EH (cell line): ENCODE measurements at regions not wholly inside any gene's neighbourhood (a gene's known extent, or its start where the extent isn't known, plus 50 kb on each side); places are given as distances from the start of the nearest gene placed in this dataset.
"Not testable (repeated sequence)": the region's sequence is repeated elsewhere in the genome, so short reads cannot be mapped to it uniquely, and the experiment has no call there.

Source experiments
- DNase-seq: peaks from one replicate; pipeline ENCODE4 v3.0.0-alpha.2; 2015; ENCODE audit warnings: low read depth

- no peak for DNase-seq
Measured at GRCh38 chr2:239548965-239549595, 148.3 kb upstream of the HDAC4 start.

GRCh38 chr2:239548451-239548871, 147.6 kb upstream of the HDAC4 start:
- no peak for DNase-seq

GRCh38 chr2:239547140-239547539, 146.3 kb upstream of the HDAC4 start:
- DNase-seq, result not testable (repeated sequence)

GRCh38 chr2:239546541-239546940, 145.7 kb upstream of the HDAC4 start:
- no peak for DNase-seq

DNA sequence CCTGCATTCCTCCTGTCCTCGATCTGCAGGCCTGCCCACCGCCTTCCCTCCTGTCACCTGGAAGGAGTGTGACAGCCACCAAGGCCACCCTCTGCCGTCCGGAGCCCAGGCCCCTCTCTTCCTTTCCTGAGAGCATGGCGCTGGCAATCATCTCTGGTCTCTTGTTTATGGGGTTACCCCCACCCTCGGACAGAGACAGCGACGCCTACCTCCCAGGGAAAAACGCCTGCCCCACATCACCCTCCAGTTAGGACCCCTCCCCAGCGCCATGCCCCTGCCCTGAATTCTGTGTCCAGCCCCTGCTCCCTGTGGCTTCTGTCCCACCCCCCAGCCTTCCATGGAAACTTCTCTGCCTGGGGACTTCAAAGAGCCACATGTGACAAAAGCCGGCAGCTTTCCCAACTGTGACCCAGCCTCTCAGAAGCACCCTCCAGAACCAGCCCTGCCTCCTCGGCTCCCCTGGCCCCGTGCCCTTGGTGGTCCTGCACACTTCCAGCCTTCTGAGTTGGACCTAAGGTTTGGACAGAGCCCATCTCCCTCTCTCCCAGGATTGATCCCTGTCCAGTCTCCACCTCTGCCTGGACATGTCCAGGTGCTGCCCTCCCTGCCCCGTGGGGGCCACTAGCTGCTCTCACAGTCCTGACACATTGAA, 145.0 kb upstream of the HDAC4 start:
- DNase-seq, result no peak

GRCh38 chr2:239544918-239545465, 144.2 kb upstream of the HDAC4 start:
- DNase-seq, result no peak

GRCh38 chr2:239544143-239544917, 143.5 kb upstream of the HDAC4 start:
- DNase-seq, result no peak

- no peak for DNase-seq
Measured at GRCh38 chr2:239543702-239544101, 142.9 kb upstream of the HDAC4 start.

GRCh38 chr2:239540174-239540573, 139.4 kb upstream of the HDAC4 start:
- no peak for DNase-seq

GRCh38 chr2:239539776-239540100, 138.9 kb upstream of the HDAC4 start:
- DNase-seq, result no peak

GRCh38 chr2:239539083-239539775, 138.4 kb upstream of the HDAC4 start:
- no peak for DNase-seq

GRCh38 chr2:239538357-239539052, 137.7 kb upstream of the HDAC4 start:
- DNase-seq, result no peak

DNA sequence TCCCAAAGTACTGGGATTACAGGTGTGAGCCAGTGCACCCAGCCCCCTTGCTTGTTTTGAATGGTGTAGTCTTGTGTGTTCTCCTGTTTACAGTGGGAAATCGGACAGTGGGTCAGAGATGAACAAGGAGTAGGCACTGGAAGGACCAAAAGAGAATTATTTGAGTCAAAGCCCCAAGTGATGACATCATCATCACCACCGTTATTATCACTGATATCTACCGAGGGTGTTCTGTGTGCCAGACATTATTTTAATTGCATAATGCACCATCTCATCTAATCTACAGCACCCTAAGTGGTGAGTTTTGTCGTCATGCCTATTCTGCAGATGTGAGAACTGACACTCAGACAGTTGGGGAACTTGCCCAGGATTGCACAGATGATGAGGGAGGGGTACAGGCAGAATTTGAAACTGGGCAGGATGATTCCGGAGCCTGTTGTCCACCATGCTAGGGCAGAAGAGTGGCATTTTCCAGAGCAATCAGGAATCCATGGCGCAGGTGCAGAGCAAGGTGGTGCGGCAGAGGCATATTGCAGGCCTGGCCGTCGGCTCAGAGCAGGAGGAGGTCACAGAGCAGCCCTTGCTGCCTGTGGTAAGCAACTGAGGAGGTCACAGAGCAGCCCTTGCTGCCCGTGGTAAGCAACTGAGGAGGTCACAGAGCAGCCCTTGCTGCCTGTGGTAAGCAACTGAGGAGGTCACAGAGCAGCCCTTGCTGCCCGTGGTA, 137.0 kb upstream of the HDAC4 start:
- no peak for DNase-seq

DNA sequence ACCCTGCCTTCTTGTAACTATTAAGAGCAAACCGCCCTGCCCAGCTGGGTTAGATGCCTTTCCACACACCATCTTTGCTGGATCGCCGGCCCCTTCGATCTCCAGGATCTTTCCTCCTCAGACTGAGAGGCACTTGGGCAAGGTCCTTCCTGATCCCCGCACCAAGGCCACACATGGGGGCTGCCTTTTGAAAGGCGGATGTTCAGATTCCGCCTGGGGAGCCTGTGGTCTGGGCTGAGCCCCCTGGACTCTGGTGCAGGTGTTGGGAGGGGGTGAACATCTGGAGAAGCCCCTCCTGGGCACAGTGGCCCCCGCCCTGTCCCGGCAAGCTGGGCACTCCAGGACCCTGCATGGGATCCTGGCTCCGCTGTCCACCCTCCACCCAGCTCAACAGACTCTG, 135.4 kb upstream of the HDAC4 start:
- DNase-seq, result no peak

GRCh38 chr2:239535413-239536144, 134.8 kb upstream of the HDAC4 start:
- DNase-seq, result no peak

DNA sequence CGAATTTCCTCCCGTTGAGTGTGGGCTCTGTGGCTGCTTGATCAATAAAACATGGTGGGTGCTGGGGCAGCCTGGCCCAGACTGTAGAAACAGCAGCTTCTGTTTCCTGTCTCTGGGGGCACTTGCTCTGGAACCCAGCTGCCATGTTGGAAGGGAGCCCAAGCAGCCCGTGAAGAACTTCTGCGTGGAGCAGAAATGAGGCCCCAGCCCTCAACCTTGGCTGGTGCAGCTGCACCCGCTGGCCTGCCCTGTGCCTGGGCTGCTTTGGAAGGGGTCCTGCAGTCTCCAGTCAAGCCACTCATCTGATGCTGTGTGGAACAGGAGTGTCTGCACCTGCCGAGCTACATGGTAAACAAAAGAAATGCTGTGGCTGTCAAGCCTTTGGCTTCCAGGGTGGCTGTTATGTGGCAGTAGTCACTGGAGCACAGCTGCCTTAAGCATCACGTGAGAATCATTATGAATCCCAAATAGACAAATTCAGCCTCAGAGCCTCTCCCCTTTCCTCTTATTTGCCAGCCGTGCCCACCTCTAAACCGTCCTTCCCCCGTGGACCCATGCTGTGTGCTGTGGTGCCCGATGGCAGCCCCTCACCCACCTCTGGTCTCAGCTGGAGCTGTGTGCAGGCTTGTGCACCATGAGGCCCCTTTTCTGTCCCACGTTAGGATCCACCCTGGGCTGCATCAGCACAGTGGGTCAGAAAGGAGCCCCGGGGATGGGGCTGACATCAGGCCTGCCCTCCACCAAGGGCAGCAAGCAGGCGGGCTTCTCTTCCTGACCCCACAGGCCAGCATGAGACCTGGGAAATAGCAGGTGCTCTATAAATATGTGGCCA, 134.0 kb upstream of the HDAC4 start:
- no peak for DNase-seq

DNA sequence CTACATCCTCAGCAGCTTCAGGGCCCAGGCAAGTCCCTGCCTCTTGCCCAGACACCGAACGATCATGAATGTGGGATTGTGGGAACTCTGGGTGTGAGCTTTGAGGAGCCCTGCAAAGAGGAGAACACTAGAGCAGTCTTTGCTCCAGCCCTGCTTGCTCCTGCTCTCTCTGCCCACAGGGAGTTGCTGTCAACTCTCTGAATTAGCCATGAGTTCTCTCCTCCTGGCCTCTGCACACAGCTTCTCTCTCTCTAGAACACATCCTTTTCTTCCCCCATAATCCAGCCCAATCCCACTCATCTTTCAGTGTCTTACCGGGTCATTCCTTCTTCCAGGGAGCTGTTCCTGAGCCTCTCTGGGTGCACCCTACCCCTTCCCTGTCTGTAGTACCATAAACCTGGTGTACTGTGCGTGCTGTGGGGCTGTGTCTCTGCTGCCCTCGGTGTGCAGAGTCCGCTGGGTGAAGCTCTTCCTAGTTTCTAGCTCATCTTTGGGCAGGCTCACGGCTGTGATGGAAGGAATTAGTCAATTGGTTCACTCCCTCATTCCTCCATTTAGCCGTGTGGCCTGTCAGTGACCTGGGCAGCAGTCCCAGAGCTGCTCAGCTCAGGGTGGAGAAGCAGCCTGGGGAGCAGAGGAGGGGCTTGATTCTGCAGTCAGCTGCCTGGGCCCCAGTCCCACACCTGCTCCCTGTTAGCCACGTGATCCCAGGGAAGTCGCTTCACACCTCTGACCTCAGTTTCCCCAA, 132.9 kb upstream of the HDAC4 start:
- no peak for DNase-seq

- DNase-seq, result no peak
Measured at GRCh38 chr2:239532859-239533258, 132.0 kb upstream of the HDAC4 start.

- DNase-seq, result no peak
Measured at GRCh38 chr2:239532250-239532649, 131.4 kb upstream of the HDAC4 start.
